NCI-H748 (cell line): ENCODE measurements at regions not wholly inside any gene's neighbourhood (a gene's known extent, or its start where the extent isn't known, plus 50 kb on each side); places are given as distances from the start of the nearest gene placed in this dataset.

Experiments used
- DNase-seq: peaks from one replicate; lab custom pipeline; 2025; ENCODE audit not compliant: unreplicated experiment; lab: John Stamatoyannopoulos, UW

DNA sequence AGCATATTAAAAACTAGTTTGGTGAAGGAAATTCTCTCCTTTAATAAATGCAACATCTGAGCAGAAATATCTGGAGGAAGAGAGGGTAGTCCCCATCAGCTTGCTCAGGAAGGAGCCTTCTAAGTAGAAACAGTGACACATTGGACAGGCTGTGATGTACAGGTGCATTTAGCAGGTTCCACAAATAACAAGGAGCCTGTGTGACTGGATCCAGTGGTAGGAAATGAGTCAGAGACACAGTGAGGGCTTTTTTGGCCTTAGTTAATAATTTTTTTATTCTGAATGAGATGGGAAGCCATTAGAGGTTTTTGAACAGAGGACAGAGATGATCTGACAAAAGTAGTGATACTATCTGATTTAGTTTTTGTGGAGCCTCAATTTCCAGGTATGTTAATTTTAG, 738.9 kb upstream of the PTBP2 start:
- DNase-seq = no peak

DNA sequence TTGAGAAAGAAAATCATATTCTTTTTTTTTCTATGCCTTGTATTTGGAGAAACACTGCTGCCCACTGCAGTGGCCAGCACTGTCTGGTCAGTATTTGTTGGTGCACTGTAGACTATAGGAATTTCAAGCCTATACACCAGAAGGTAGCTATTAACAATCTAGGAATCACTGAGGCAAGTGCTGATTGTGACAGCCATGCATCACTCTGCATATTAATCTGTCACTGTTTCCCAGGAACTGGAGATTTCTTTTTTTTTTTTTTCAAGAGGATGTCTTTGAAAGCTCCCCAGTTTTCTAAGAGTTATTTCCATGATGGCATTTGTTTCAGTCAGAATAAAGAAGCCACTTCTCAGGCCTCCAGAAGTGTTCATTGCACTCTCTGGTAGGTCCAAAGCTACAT, 737.8 kb upstream of the PTBP2 start:
- DNase-seq = no peak

DNA sequence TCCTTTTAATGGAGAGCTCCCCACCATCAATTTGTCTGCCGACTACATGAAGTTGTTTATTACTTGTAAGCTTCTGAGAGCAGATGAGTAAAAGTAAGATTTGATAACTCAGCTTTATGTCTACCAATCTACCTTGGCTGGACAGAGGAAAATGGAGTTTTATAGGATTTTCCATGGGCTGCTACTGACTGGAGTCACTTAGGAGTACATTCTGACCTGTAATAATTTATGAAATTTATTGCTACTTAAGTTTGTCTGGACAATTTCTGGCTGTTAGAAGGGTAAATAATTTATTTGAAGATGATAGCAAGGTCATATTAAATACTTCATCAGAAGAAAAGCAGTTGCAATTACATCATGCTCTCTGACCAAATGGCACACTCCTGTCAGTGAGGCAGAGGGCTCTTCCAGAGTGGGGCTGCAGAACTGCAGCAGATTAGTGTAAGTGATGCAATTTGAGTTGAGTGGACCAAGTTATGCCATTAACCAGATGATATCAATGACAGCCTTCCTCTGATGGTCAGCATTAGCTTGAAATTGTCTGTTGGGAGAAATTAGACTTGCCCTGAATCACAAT, 736.7 kb upstream of the PTBP2 start:
- no peak for DNase-seq

DNA sequence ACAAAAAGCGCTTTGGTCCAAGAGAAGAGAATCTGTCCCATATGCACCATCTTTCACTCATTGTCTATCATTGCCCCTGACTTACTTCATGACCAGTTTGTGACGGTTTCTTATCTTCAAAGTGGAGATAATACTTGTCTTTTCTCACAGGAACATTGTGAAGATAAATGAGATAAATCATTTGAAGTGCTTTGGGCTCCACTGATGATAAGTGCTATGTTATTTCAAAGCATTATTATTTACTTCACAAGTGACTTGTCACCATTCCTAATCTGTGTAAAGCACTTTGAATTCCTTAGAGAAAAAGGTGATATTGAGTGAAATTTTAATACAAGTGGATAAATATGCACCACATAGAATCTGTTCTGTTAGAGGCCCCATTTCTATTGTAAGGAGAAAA, 731.6 kb upstream of the PTBP2 start:
- DNase-seq = no peak

DNA sequence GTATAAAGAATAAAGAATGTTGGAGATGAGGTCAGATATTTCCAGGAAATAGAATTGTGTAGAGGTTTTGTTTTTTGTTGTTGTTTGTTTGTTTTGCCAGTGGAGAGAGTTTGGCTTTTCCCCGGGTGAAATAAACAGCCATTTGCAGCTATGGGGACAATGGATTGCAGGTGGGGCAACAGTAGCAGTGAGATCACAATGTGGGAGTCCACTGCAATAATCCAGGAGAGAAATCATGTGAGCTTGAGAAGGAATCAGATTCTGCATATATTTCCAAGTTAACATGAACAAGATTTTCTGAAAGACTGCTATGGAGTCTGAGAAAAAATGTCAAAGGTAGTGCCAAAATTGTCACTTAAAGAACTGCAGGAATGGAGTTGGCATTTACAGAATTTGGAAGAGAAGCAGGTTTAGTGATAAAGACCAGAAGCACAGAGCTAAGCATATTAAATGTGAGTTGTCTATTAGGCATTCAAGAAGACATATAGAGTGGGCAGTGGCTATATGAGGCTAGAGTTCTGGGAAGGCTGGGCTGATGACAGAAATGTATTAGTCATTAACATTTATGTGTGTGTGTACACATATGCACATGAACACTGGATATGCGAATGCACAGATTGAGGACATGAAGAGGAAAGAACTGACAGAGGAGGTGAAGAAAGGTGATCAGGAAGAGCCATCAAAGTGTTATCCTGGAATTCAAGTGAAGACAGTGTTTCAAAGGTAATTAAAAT, 729.6 kb upstream of the PTBP2 start:
- DNase-seq = no peak

DNA sequence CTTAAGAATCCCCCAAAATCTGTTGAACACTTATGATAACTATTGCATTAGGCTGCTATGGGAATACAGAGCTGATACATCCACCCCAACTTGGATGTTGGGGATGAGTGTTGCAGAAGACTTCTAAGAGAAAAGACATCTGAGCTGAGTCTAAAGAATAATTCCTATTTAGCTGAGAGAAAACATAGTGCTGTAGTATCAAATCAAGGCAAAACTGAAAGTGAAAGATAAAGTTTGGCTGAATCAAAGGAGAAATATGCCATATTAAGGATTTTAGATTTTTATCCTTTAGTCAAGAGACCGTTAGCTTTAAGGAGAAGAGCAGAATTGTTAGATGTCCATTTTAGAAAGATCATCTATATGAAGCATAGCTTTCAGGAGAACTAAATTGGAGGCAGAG, 726.9 kb upstream of the PTBP2 start:
- no peak for DNase-seq

DNA sequence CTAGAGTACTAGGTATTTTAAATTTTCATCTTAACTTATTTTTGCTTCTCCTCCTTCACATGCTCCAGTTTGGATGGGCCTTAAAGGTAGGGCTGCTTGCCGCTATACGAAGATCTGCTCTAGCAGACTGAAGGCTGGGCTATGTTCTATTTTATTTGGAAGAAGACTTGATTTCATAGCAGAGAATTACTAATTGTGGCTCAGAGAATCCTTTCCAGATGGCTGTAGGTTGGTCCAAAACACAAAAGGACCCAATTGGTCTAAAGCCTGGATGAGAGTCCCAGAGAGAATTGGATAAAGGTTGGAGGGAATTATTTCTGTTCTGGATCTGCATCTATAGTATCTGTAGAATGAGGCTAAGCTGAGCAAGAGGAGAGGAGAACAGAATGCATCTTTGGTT, 719.4 kb upstream of the PTBP2 start:
- DNase-seq = no peak

DNA sequence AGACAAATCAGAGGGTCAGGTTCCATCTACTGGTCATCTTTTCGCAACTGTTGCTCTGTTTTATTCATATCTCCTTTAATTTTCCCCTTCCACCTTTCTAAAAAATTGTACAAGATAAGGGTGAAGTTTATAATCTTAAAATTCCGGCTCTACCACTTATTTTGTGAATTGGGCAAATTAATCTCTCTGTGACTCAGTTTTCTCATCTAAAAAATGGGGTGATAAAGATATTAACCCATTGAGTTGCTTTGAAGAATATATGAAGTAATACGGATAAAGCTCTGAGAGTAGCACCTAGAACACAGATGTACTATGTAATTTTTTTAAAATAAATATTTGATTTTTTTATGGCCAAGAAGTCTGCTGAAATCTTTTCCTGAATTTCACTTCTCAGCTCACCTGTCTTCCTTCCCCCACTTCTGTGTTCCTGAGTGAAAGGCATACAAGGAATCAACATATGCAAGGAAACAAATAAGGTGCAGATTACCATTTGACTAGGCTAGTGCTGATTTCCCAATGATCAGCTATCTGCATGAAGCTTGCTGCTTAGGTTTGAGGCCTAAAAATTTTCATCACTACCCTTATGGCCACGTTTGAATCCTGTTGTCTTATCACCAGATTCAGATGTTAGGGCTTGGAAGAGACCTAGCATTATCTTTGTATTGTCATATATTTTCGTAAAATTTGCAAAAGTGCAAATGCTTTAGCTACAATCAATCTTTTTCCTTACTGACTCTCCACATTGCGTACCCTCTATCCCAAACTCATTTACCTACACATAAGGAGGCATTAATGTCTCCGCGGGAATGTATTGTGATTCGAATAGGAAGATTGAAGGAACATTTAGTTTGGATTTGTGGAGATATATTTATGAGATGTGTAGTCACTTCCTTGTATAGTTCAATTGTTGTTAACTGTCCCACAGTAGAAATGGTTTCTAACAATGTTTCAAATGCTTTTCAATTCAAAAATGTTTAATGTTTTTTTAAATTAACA, 718.3 kb upstream of the PTBP2 start:
- DNase-seq = no peak

DNA sequence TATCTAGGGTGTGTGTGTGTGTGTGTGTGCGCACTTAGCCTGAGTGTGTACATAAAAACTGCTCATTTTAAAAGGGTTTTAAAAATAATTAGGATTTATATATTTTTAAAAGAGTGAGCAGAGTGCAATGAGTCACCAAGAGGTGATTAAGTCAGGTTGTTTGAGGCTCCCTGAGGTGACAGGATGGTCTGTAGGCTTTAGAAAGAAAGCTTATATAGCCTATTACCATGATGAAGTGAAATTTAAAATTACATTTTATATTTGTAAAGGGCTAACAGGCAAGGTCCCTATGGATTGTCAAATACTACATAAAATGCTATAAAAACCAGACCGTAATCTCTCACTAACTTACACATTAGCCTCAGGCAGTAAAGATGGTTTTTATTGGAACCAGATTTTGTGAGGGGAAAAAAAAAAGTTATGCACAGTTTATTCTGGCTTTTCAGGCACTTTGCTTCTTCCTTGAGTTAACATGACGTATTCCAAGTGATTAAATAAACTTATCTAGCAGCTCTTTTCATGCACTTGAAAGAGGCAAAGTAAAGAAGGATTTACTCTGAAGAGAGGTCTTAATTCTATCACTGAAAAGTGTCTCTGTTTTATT, 711.7 kb upstream of the PTBP2 start:
- DNase-seq = no peak

DNA sequence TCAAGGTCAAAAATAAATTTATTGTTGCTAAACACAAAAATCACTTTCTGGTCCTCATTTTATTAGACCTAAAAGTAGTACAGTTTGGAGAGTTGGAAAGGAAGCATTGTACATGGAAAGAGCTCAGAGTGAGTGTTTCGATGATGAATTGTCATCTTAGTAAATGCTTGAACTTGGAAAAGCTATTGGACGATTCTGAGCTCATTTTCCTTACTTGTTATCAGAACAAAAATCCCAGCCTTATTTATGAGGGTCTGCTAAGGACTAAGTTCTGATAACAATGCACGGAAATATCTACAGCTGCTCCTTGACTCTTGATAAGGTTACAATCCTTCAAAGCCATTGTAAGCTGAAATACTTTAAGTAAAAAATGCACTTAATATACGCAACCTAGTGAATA, 710.0 kb upstream of the PTBP2 start:
- no peak for DNase-seq

DNA sequence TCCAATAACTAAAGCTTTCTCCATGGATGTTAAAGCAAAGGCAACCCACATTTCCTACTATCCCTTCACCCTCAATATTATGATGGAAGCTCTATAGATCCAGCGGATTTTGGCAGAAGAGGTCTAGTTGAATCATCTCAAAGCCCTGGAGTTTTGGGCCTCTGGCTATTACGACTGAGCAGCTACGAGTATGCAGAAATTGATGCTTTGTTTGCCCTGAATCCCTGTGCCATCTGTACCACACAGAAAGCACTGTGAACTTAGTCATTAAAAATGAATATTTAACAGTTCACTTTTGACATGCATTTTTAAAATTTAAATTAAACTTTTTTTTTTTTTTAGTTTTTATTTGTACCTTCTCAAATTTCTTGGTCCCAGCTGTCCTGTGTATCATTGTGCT, 705.4 kb upstream of the PTBP2 start:
- DNase-seq = no peak

DNA sequence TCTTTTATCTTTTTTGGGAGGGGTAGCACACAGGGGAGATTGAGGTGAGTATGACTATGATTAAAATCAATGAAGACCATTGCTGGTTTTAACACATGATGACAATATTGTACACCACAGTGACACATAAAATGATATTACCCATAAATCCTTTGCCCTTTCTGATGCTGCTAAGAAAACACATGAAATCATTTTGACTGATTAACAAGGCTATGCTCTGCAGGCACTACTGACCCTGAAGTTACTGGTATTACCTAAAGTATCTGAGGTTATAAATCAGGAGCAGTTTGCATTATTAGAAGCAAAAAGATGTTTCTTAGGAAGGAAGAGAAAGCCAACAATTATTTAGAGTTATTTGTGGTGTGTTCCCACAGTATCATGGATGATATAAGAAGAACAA, 701.2 kb upstream of the PTBP2 start:
- no peak for DNase-seq

DNA sequence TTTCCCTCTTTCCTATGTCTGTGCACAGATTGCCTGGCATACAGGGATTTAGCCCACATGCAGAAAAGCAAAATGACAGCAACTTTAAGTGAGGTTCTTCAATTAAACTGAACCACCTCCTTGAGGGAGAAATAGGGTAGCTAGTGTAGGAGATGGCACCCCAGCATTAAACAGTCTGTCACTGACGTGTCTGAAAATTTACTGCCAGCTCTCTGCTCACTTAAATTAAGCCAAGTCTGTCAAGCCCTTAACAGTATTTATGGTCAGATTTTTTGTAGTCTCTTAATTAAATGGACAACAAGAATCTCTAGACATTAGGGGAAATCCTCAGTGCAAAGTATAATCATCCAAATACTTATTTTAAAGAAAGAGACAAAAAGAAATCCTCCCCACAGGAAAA, 696.5 kb upstream of the PTBP2 start:
- DNase-seq = no peak

DNA sequence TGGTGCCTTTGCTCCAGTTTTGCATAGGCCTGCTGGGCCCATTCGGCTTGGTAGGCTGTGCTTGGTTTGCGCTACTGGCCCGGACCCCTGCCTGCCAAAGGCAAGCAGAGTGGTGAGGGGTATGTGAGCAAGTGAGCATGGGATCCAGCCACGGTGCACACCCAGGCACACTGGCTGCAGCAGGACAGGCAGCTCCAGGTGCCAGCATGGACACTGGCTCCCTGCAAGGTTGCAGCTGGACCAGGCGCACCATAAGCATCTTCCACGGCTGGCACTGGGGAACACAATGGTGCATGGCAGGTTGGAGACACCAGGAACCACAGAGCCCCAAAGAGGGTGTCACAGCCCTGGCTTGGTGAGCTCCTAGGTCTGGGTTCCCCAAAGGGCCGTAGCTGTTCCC, 693.5 kb upstream of the PTBP2 start:
- no peak for DNase-seq

DNA sequence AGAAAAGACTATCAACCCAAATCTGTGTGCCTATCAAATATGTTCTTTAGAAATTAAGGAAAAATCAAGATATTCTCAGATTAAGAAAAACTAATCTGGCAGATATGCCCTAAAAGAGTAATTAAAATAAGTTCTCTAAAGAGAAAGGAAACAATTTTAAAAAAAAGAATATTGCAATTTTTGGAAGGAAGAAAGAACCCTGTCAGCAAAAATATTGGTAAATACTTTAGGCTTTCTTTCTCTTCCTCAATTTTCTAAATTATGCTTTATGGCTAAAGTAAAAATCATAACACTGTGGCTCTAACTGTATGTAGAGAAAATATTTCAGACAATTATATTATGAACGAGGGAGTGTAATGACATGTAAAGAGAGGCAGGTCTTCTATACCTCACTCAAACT, 691.3 kb upstream of the PTBP2 start:
- DNase-seq = no peak

DNA sequence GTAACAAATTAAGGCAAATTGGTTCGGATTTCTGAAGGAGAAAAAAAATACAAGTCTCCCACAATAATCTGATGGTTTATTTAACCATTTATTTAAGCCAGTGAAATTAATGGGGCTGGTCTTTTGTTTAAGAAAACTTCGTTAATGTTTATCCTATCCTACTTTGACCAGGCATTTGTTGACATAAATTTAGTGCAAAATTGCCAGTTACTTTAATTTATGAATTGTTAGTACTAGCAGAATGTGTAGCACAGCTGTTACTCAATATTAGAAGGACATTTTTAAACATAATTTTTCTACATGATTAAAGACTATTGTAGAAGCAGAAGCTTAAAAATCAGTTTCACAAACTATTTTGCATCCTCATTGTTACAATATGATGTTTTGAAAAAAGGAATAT, 687.6 kb upstream of the PTBP2 start:
- DNase-seq = no peak

DNA sequence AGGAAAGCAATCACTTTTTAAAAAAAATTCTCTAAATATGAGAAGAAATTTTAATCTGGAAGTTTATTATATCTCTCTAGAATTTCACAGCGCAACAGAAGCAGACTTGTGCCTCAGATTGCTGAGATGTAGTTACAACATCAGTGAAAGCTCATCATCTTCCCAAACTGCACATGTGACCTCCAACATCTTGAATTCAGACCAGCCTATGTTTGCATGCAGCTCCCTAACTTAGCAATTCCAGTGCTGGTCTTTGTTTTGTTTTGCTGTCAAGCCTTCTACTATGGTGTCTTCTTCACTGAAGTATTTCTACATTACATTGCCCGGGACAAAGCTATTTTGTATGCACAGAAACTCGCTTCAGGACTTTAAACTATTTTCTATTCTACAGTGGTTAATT, 684.8 kb upstream of the PTBP2 start:
- DNase-seq = no peak

DNA sequence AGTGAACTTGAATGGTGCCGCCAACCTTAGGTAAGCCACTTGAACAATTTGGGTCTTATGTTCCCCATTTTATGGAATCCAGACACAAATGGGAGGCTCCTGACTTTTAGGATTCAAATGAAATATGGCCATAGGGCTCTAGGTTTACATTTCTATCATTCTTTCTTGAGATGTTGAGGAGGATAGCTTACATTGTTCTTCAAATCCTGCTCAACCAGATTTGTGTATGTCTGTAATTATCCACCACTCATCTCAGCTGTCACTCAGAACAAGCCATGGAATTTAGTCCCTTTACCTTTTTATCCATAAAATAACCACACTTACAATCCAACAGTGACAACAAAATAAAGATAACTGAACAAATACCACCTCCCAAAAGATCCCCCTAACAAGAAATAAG, 682.9 kb upstream of the PTBP2 start:
- DNase-seq = no peak

DNA sequence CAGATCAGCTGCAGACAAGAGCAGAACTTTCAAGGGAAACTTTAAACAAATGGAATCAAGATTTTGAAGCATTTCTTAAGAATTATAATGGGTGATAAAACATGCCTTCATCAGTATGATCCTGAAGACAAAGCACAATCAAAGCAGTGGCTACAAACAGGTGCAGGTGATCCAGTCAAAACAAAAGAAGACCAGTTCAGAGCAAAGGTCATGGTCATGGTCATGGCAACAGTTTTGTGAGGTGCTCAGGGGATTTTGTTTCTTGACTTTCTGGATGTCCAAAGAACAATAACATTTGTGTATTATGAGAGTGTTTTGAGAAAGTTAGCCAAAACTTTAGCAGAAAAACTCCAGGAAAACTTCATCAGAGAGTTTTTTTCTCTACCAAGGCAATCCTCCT, 681.7 kb upstream of the PTBP2 start:
- no peak for DNase-seq

DNA sequence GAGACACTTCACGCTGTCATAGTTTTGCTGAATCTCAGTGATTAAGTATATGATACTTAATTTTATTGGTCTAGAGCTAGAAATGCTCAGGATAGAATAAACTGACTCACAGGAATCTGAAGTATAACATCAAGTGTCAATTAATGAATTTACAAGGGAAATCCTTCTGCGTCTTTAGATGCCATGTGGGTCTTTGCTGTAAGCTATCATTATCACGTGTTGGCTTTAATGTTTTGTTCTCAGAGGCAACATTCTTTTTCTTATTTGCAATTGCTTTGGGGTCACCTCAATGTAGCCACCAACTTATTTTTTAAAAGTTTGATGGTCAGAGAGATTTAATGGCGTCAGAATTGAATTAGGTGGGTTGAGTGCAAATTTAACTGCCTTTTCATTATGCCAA, 680.1 kb upstream of the PTBP2 start:
- no peak for DNase-seq

DNA sequence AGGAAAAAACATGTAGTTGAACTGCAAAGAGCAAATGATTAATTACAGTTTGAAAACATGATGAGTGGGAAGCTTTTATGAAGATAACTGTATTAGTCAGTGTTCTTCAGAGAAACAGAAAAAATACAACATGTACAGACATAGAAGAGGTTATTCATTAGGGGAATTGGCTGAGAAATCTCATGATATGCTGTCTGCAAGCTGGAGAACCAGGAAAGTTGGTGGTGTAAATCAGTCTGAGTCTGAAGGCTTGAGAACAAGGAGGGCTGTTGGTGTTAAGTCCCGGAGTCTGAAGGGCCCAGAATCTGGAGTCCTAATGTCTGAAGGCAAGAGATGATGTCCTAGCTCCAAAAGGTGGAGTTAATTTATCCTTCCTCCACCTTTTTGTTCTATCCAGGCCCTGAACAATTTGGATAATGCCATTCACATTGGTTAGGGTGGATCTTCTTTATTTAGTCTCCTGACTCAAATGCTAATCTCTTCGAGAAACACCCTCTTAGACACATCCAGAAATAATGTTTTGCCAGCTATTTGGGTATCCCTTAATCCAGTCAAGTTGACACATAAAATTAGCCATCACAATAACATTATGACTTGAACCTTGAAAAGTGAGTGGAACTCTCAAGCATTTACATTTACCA, 672.9 kb upstream of the PTBP2 start:
- no peak for DNase-seq
